Activated CD4-positive, alpha-beta T cell treated with anti-CD3 and anti-CD28 coated beads, Interleukin-2, amount 10 ng/mL, durations not matched to agents 24 days and 14 days (primary cell): ENCODE measurements at regions not wholly inside any gene's neighbourhood (a gene's known extent, or its start where the extent isn't known, plus 50 kb on each side); places are given as distances from the start of the nearest gene placed in this dataset.

Experiments used
- DNase-seq: peaks from one replicate; pipeline ENCODE4 v3.0.0; 2022
- H3K27ac Mint-ChIP-seq: one replicate; pipeline ENCODE4 v1.8.0; 2022; ENCODE audit warnings: mild to moderate bottlenecking, mixed read lengths
- H3K27me3 Mint-ChIP-seq: one replicate; pipeline ENCODE4 v1.8.0; 2022; ENCODE audit warnings: mixed read lengths
- H3K36me3 Mint-ChIP-seq: one replicate; pipeline ENCODE4 v1.8.0; 2022; ENCODE audit warnings: low read depth, mild to moderate bottlenecking, mixed read lengths
- H3K4me1 Mint-ChIP-seq: one replicate; pipeline ENCODE4 v1.8.0; 2021; ENCODE audit warnings: mixed read lengths
- H3K4me3 Mint-ChIP-seq: one replicate; pipeline ENCODE4 v1.8.0; 2022; ENCODE audit warnings: mild to moderate bottlenecking, moderate library complexity, mixed read lengths
- H3K9me3 Mint-ChIP-seq: one replicate; pipeline ENCODE4 v1.8.0; 2021; ENCODE audit warnings: mixed read lengths
- intact Hi-C: fragments of 100-400 bp; cut with micrococcal nuclease; formaldehyde crosslinking; loops from one replicate; pipeline ENCODE4 v1.15.1; 2023

DNA sequence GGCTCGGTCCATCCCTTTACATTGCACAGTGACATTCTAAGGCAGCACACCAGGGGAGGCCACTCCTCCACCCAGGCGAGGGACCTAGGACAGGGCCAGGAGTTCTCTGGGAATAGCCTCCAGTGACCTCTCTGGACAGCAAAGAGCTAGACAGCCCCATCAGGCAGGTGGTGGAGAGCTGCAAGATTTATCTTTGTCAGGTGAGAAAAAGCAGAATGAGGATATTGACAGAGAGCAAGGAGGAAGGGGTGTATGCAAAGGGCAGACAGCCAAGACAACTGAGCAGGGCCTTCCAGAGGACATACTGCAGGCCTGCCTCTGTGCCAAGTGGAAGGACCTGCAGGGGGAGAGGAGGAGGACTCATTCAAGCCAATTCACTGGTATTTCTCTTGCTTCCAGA, 112.4 kb upstream of the MAX start:
- Mint-ChIP-seq H3K36me3 (no peaks in the 10 kb centered on the region), H3K4me3 (no peak overlapping the region), H3K9me3 (no peaks in the 10 kb centered on the region), H3K27ac (no peak overlapping the region), H3K4me1 (peaks cover 33% of the 10 kb centered on the region), H3K27me3 (no peaks in the 10 kb centered on the region)
- DNase-seq = no peak
- intact Hi-C loops = loop anchor here (5.0 kb wide), 1 partner anchor 733 kb away; no protein-coding TSS in a partner anchor

DNA sequence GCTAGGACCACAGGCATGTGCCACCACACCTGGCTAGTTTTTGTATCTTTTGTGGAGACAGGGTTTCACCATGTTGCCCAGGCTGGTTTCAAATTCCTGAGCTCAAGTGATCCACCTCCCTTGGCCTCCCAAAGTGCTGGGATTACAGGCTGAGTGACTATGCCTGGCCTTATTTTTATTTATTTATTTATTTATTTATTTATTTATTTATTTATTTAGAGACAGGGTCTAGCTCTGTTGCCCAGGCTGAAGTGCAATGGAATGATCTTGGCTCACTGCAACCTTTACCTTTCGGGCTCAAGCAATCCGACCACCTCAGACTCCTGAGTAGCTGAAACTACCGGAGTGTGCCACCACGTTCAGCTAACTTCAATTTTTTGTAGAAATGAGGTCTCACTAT, 117.0 kb upstream of the MAX start:
- H3K4me3 Mint-ChIP-seq = no peak overlapping the region
- H3K27me3 Mint-ChIP-seq = no peaks in the 10 kb centered on the region
- no peak for DNase-seq
- no peaks in the 10 kb centered on the region for H3K36me3 Mint-ChIP-seq
- H3K9me3 Mint-ChIP-seq = no peaks in the 10 kb centered on the region
- H3K27ac Mint-ChIP-seq = no peak overlapping the region
- H3K4me1 Mint-ChIP-seq = peaks cover 30% of the 10 kb centered on the region
- intact Hi-C loops = no loop called here

DNA sequence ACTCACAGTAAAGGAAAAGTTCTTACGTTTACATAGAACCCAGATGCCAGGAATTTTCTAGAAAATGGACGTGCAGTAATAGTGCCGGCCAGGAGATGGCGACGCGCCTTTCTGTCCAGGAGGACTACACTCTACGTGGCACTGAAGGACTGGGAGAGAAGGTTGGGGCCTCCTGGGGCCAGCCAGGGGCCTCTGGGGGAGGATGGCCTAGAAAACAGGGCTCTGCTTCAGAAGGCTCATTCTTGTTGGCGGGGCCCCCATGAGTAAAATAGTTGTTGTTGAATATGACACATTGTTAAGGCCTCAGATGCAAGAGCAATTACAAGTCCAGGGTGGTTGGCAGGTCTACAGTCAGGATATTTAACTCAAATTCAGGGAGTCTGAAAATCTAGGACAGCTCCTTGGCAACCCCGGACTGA, 120.1 kb upstream of the MAX start:
- no peaks in the 10 kb centered on the region for H3K36me3 Mint-ChIP-seq
- H3K4me3 Mint-ChIP-seq = no peak overlapping the region
- H3K4me1 Mint-ChIP-seq = peaks cover 45% of the 10 kb centered on the region
- intact Hi-C loops = loop anchor here (1.0 to 5.0 kb wide), 5 partner anchors 16 to 190 kb away; partner anchors contain the start of gene FUT8
- H3K27ac Mint-ChIP-seq = peak overlapping the region; percentile 2
- peak; percentile 86 for DNase-seq
- H3K9me3 Mint-ChIP-seq = no peaks in the 10 kb centered on the region
- H3K27me3 Mint-ChIP-seq = no peaks in the 10 kb centered on the region

DNA sequence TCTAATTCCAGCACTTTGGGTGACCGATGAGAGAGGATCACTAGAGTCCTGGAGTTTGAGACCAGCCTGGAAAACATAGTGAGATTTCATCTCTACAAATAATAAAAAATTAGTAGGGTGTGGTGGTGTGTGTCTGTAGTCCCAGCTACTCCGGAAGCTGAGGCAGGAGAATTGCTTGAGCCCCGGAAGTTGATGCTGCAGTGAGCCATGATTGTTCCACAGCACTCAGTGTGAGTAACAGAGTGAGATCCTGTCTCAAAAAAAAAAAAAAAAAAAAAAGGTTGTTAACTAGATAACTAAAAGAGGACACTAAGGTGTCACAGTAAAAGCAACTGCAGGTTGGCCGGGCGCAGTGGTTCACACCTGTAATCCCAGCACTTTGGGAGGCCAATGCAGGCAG, 121.3 kb upstream of the MAX start:
- Mint-ChIP-seq H3K9me3 (peaks cover 3% of the 10 kb centered on the region), H3K36me3 (no peaks in the 10 kb centered on the region), H3K4me3 (no peak overlapping the region), H3K27me3 (no peaks in the 10 kb centered on the region), H3K27ac (peak overlapping the region; percentile 43), H3K4me1 (peaks cover 52% of the 10 kb centered on the region)
- DNase-seq = no peak
- intact Hi-C loops = loop anchor here (2.0 to 5.0 kb wide), 4 partner anchors 17 to 114 kb away; no protein-coding TSS in a partner anchor

DNA sequence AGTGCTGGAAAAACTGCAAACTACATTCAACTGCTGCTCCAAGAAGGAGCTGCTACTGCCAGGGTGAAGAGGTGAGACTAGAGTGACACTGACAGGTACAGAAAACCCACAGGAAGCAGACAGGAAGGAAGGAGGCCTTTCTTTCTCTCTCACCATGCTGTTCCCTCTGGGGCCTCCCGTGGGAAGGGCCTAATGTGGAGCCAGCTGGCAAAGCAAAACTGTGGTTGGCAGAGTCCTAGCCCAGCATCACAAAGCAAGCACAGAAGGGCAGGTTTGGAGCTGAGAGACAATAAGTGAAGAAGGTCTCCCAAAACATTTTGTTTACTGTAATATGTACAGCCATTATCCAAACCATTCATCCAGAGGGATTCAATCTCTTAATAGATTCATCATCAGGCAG, 122.5 kb upstream of the MAX start:
- H3K4me1 Mint-ChIP-seq = peaks cover 62% of the 10 kb centered on the region
- H3K27me3 Mint-ChIP-seq = no peaks in the 10 kb centered on the region
- peak overlapping the region; percentile 21 for H3K4me3 Mint-ChIP-seq
- DNase-seq = peak; percentile 70
- H3K9me3 Mint-ChIP-seq = peaks cover 4% of the 10 kb centered on the region
- H3K36me3 Mint-ChIP-seq = no peaks in the 10 kb centered on the region
- H3K27ac Mint-ChIP-seq = peak overlapping the region; percentile 23
- intact Hi-C loops = loop anchor here (5.0 kb wide), 1 partner anchor 113 kb away; no protein-coding TSS in a partner anchor

DNA sequence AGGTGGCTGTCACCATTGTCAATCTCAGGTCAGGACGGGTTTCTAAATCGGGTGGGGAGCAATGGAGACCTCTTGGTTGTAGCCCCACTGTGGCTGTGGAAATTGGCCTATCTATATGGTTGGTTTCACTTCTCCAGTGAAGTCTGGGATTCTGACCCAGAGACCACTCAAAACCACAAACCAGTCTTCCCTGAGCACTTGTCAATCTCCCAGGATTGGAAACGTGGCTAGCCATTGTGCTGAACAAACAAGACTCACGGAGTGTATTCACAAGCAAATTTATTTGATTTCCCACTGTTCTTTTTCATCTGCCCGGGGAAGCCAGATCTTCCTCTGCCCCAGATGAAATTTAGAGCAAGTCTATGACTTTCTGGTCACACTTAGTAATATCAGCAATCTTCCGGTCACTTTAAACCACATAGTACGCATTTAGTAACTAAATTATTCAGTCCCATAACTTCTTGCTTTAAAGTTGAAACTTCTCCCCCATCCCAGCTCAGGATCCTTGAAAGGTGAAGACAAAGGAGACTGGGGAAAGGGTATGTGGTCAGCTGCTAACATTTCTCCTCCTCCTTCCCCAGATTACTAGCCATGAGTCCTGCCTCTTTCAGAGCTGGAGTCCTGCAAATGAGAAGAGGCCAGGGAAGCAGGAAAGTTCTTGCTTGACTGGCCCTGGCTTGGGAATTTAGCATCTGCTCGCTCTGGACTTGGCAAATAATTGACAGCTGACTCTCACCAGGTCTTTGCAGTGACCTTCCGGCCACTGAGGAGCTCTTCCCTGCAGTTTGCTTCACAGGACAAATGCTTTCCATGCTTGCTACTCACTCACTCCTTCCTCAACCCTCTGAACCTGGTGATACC, 123.2 kb upstream of the MAX start:
- intact Hi-C loops = no loop called here
- no peaks in the 10 kb centered on the region for H3K27me3 Mint-ChIP-seq
- no peak for DNase-seq
- peaks cover 69% of the 10 kb centered on the region for H3K4me1 Mint-ChIP-seq
- no peaks in the 10 kb centered on the region for H3K36me3 Mint-ChIP-seq
- H3K9me3 Mint-ChIP-seq = peaks cover 4% of the 10 kb centered on the region
- H3K4me3 Mint-ChIP-seq = no peak overlapping the region
- H3K27ac Mint-ChIP-seq = no peak overlapping the region

DNA sequence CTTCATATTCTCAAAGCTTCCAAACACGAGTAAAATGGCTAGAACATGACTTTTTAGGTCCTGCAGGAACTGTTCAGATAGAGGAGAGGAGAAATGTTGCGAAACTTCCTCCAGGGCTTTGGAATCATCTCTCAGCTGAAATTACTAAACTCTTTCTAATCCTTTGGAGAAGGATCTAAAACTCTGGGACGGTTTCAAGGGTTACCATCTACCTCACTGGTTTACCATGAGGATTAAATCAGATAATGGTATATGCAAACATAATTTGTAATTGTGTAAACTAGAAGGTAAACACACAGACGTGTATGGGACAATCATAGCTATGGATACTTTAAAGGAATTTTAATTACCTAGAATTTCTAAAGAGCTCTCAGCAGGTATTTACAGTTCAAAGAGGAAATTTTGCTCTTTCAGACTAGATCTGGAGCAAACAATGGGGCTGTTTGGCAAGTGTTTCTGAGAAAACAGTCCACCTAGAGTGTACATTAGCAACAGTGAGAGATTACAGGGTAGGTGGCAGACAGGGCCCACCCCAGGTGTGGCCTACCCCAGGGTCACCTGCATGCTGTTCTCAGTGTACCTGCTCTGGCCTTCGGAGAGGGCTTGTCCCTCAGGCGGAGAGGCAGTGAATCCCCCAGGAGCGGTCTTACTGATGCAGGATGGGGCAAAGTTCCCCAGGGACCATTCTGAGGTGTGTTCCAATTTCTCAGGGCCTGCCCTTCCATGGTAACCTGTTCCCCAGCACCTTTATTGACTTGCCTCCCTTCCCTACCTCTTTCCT, 124.7 kb upstream of the MAX start:
- Mint-ChIP-seq H3K4me3 (no peak overlapping the region), H3K27me3 (no peaks in the 10 kb centered on the region), H3K27ac (peak overlapping the region; percentile 13), H3K9me3 (peaks cover 4% of the 10 kb centered on the region), H3K4me1 (peaks cover 64% of the 10 kb centered on the region), H3K36me3 (no peaks in the 10 kb centered on the region)
- DNase-seq = no peak
- intact Hi-C loops = no loop called here

DNA sequence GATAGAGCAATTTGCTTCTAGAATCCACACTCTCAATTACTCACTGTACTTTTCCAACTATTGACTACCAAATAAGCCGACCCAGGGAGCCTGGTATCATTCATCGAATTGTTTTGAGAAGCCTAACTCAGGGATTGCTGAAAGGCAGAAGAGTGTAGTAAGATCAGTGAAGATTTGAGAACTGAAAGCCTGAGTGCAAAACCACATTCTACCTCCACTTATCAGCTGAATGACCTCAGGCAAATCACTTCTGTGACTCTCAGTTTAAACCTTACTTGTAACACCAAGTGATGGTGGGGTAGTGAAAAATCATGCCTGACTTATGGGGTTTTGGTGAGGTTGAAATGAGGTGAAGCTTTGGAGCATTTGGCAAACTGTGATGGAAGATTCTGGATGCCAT, 126.1 kb upstream of the MAX start:
- intact Hi-C loops = no loop called here
- H3K27me3 Mint-ChIP-seq = no peaks in the 10 kb centered on the region
- peak overlapping the region; percentile 62 for H3K27ac Mint-ChIP-seq
- peaks cover 56% of the 10 kb centered on the region for H3K4me1 Mint-ChIP-seq
- peaks cover 4% of the 10 kb centered on the region for H3K9me3 Mint-ChIP-seq
- no peaks in the 10 kb centered on the region for H3K36me3 Mint-ChIP-seq
- H3K4me3 Mint-ChIP-seq = peak overlapping the region; percentile 58
- no peak for DNase-seq

DNA sequence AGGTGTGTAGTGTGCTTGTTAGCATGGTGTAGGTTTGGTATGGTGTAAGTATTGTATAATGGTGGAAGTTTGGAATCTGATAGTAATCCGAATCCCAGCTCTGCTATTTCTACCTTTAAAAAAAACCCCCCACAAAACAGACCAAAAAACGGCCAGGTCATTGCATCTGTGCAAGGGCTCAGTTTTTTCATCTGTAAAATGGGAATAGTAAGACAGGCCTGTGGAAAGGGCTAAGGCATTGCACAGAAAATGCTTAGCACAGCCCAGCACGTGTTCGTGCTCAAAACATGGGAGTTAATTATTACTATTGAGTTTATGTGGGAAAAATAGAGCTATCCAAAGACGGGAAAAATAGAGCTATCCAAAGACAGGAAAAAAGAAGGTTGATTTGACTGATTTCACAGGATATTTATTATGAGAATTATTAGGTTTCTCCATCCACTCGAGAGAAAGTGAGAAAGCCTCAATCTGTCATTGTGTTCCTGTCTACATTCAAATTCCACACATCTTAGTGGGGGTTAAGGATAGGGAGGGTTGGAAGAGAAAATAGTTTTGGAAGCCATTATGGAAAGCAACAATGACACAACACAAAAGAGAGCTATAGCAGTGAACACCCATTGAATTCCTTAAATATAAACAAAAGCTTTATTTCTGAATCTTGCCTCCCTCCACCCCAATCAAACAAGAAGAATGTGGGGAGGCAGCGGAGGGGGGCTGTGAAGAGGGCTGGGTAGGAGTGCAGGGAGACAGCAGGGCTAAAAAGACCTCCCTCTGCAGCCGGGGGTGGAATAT, 126.8 kb upstream of the MAX start:
- peak overlapping the region; percentile 80 for H3K4me3 Mint-ChIP-seq
- H3K27me3 Mint-ChIP-seq = no peaks in the 10 kb centered on the region
- H3K9me3 Mint-ChIP-seq = peaks cover 4% of the 10 kb centered on the region
- DNase-seq = no peak
- no peaks in the 10 kb centered on the region for H3K36me3 Mint-ChIP-seq
- H3K4me1 Mint-ChIP-seq = peaks cover 52% of the 10 kb centered on the region
- H3K27ac Mint-ChIP-seq = peak overlapping the region; percentile 92
- intact Hi-C loops = no loop called here

DNA sequence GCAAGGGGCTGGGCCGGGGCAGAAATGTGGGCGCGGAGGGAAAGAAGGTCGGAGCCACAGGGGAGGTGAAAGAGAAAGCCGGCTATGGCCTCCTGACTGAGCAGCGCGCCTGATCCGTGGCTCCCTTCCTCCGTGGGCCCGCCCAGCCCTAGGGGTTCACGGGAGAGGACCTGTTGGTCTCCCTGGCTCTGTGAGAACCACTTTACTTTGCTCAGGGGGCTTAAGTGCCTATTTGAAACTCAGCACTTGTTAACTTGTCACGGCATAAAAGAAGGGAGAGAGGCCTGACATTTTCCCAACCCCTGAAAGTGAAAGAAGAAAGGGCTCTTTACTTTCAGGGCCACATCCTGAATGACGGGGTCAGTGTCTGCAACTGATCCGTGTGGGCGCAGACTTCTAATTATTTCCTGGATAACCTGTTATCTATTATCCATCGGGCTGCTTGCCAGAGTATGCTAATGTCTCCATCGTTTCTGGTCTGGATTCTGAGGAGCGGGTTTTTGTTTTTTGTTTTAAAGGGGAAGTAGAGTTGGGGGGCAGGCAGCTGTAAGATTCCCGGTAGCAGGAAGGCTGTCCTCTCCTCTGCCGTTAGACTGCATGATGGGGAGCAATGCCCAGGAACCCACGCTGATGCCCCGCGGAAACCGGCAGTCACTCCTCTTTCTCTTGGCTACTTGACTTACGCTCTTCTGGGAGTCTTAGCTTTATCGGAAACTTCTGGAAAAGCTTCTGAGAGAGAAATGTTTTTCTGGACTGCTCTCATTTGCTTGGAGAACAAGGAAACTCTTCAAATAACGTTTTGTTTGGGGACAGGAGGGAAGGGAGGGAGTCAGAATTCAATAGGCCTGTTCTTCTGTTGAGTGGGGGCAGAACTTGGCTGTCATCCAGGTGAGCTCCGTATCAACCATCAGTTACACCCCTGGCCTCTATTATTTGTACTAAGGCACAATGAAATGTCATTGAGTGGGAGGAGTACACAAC, 127.7 kb upstream of the MAX start:
- Mint-ChIP-seq H3K27ac (peak overlapping the region; percentile 92), H3K4me3 (peak overlapping the region; percentile 80), H3K9me3 (peaks cover 6% of the 10 kb centered on the region), H3K36me3 (no peaks in the 10 kb centered on the region), H3K4me1 (peaks cover 46% of the 10 kb centered on the region), H3K27me3 (no peaks in the 10 kb centered on the region)
- DNase-seq = peak; percentile 85
- intact Hi-C loops = no loop called here

DNA sequence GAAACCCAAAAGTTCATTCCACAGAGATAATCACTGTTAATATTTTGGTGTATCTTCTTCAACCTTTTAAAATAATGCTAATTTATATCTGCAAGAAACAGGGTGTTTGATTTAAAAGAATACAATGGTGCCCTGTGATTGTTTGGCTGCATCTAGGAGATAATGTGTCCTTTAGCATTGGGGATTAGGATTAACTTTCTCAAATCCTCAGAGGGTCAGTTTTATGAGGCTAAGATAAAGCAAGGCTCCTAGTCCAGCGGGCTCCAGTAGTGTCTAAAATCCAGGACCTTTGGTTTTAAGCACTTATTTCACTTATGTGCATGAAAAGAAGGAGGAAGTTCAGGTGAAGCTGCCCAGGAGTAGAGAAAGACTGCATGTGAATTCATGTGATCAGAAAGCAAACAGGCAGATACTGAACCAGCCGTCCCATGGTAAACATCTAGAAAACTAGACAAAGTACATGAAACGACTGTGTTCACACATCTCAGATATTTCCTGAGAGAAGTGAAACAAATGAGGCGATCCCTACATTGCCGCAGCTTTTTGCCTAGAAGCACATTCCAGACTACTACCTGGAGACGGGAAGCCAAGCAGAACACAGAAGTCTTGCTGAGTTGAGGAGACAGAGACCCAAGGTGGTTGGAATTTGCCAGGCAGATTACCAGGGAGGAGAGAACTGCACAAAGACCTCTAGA, 129.1 kb upstream of the MAX start:
- intact Hi-C loops = no loop called here
- H3K9me3 Mint-ChIP-seq = peaks cover 12% of the 10 kb centered on the region

DNA sequence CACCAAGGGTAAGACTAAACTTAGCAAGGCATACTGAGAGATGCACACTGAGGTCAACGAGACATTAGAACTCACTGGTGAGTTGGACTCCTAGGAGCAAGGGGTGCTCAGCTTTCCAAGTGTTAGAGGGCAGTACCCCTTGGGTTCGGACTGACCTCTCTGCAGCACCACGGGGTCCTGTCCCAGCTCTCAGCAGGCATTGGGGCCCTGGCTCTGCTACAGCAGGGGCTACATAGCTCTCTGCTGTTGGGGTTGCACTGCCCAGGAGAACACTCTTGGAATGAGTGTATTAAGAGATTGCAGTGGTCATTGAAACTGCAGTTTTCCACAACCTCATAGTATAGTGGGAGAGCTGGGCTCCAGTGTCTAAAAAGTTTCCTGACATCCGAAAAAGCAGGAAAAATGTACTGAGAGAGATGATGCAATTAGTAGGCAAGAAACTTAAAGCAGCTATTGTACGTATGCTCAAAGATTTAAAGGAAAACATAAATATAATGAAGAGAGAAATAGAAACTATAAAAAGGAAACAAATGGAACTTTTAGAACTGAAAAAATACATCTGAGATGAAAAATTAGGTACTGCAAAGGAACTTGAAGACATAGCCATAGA, 132.5 kb upstream of the MAX start:
- intact Hi-C loops = no loop called here
- DNase-seq = no peak
- H3K27ac Mint-ChIP-seq = no peak overlapping the region
- no peak overlapping the region for H3K4me3 Mint-ChIP-seq
- H3K4me1 Mint-ChIP-seq = peaks cover 11% of the 10 kb centered on the region
- no peaks in the 10 kb centered on the region for H3K36me3 Mint-ChIP-seq
- H3K9me3 Mint-ChIP-seq = peaks cover 8% of the 10 kb centered on the region
- H3K27me3 Mint-ChIP-seq = no peaks in the 10 kb centered on the region

More for the DNA sequence above, 129.1 kb upstream of the MAX start:
- peaks cover 32% of the 10 kb centered on the region for H3K4me1 Mint-ChIP-seq
- no peak overlapping the region for H3K4me3 Mint-ChIP-seq
- DNase-seq = no peak
- no peaks in the 10 kb centered on the region for H3K36me3 Mint-ChIP-seq
- H3K27ac Mint-ChIP-seq = no peak overlapping the region
- H3K27me3 Mint-ChIP-seq = no peaks in the 10 kb centered on the region
